Endothelial cell of umbilical vein (primary cell): ENCODE measurements at regions not wholly inside any gene's neighbourhood (a gene's known extent, or its start where the extent isn't known, plus 50 kb on each side); places are given as distances from the start of the nearest gene placed in this dataset.

ENCODE experiments used
- BruUV-seq: library from RNA; stranded (reverse); fragments of 400-500 nt; replicated peaks from 2 replicates; lab custom pipeline; 2021; lab: Mats Ljungman, UMichigan
- CTCF ChIA-PET: fragments of 300-600, 350-600 bp; sonication (Branson Sonifier 250); formaldehyde crosslinking; loops from one replicate; lab custom pipeline; 2021; ENCODE audit warnings: antibody characterized with exemption, inconsistent platforms; lab: Charles Lee
- POLR2A ChIA-PET: fragments of 300-600, 350-600 bp; sonication (Branson Sonifier 250); formaldehyde crosslinking; loops from one replicate; lab custom pipeline; 2021; ENCODE audit warnings: antibody characterized with exemption, inconsistent platforms; lab: Charles Lee
- DNase-seq: peaks from one replicate; pipeline ENCODE4 v3.0.0-alpha.2; 2011; ENCODE audit warnings: low read depth, low spot score
- FAIRE-seq: peaks from 2 replicates; lab custom pipeline; 2011; peaks lifted over from hg19 to GRCh38; lab: Jason Lieb, UNC
- H2AFZ ChIP-seq: 2 replicates; pipeline ENCODE4 v1.6.0; 2012; ENCODE audit warnings: low read depth, low read length, control low read depth, inconsistent platforms
- H3K27ac ChIP-seq: 2 replicates; pipeline ENCODE4 v1.5.1; 2011; ENCODE audit warnings: low read depth, mild to moderate bottlenecking, control low read depth, low read length, moderate library complexity; ENCODE audit not compliant: insufficient read depth
- H3K27me3 ChIP-seq, 2 experiments: 2 replicates each; pipeline versions ENCODE4 v1.6.0 to v1.6.1; 2011; ENCODE audit warnings: low read length in 2 of 2, mixed read lengths in 1 of 2; ENCODE audit not compliant: control insufficient read depth in 2 of 2, insufficient read depth in 2 of 2
- H3K36me3 ChIP-seq, 2 experiments: 2 replicates in 1 of 2; 3 replicates in 1 of 2; pipeline ENCODE4 v1.5.1; 2011; ENCODE audit warnings: low read length in 2 of 2, mild to moderate bottlenecking in 1 of 2, moderate library complexity in 1 of 2; ENCODE audit not compliant: control insufficient read depth in 2 of 2, insufficient read depth in 2 of 2; ENCODE audit errors: extremely low read depth in 1 of 2
- H3K4me1 ChIP-seq: 3 replicates; pipeline ENCODE4 v1.5.1; 2011; ENCODE audit warnings: mild to moderate bottlenecking, low read length; ENCODE audit not compliant: control insufficient read depth, insufficient read depth; ENCODE audit errors: extremely low read depth
- H3K4me2 ChIP-seq: 2 replicates; pipeline ENCODE4 v1.6.1; 2011; ENCODE audit warnings: low read length, control low read depth, mixed read lengths; ENCODE audit not compliant: insufficient read depth
- H3K4me3 ChIP-seq, 3 experiments: fragments of 200-600 bp in 1 of 3; sonication (generic), shearing (Covaris generic) in 1 of 3; replicated peaks in 1 of 3; 2 replicates each; pipeline ENCODE4 v1.5.1; 2011 to 2016; ENCODE audit warnings: control low read depth in 3 of 3, low read length in 3 of 3, mild to moderate bottlenecking in 2 of 3, inconsistent platforms in 1 of 3, low read depth in 1 of 3, moderate library complexity in 1 of 3; ENCODE audit not compliant: insufficient read depth in 1 of 3
- H3K79me2 ChIP-seq: 2 replicates; pipeline ENCODE4 v1.6.0; 2012; ENCODE audit warnings: low read length, inconsistent platforms; ENCODE audit not compliant: control insufficient read depth, insufficient read depth
- H3K9ac ChIP-seq: replicated peaks from 2 replicates; pipeline ENCODE3; 2011; ENCODE audit warnings: low read length, control low read depth; ENCODE audit not compliant: insufficient read depth; ENCODE audit errors: extremely low read depth
- H3K9me1 ChIP-seq: replicated peaks from 3 replicates; pipeline ENCODE4 v1.6.0; 2011; ENCODE audit warnings: mild to moderate bottlenecking, low read length; ENCODE audit not compliant: control insufficient read depth, insufficient read depth; ENCODE audit errors: extremely low read depth
- H3K9me3 ChIP-seq: replicated peaks from 2 replicates; pipeline ENCODE4 v1.5.1; 2012; ENCODE audit warnings: low read length, inconsistent platforms; ENCODE audit not compliant: control insufficient read depth, insufficient read depth
- H4K20me1 ChIP-seq: replicated peaks from 2 replicates; pipeline ENCODE3; 2011; ENCODE audit warnings: mild to moderate bottlenecking, low read length; ENCODE audit not compliant: control insufficient read depth, insufficient read depth; ENCODE audit errors: extremely low read depth
- EZH2 ChIP-seq: IDR thresholded peaks from 2 replicates; pipeline ENCODE4 v1.6.1; 2012; ENCODE audit warnings: borderline replicate concordance, low read depth, mild to moderate bottlenecking, moderate library complexity, low read length, inconsistent platforms; ENCODE audit not compliant: severe bottlenecking
- FOS ChIP-seq: IDR thresholded peaks from 2 replicates; pipeline ENCODE4 v1.6.1; 2011; ENCODE audit warnings: mild to moderate bottlenecking, low read length, moderate library complexity, borderline replicate concordance; ENCODE audit not compliant: insufficient read depth
- GATA2 ChIP-seq: IDR thresholded peaks from 2 replicates; pipeline ENCODE4 v1.7.0; 2011; ENCODE audit warnings: low read depth, mild to moderate bottlenecking, moderate library complexity, mixed read lengths, low read length; ENCODE audit not compliant: insufficient read length, insufficient read depth
- JUN ChIP-seq: IDR thresholded peaks from 2 replicates; pipeline ENCODE4 v1.6.1; 2011; ENCODE audit warnings: borderline replicate concordance, low read depth; ENCODE audit not compliant: insufficient read length, insufficient read depth
- MYC ChIP-seq: IDR thresholded peaks from one replicate; pipeline ENCODE4 v1.6.1; 2011; ENCODE audit warnings: mild to moderate bottlenecking, low read depth, low read length
- POLR2A ChIP-seq: IDR thresholded peaks from 2 replicates; pipeline ENCODE4 v1.6.1; 2012; ENCODE audit warnings: low read depth, mild to moderate bottlenecking, control low read depth, low read length
- POLR2AphosphoS5 ChIP-seq: IDR thresholded peaks from 2 replicates; pipeline ENCODE4 v1.6.1; 2012; ENCODE audit warnings: low read depth, mild to moderate bottlenecking, control low read depth, low read length, moderate library complexity; ENCODE audit not compliant: insufficient read depth
- dilution Hi-C: fragments of 300-500 bp; cut with MboI; formaldehyde crosslinking; loops from one replicate; pipeline ENCODE4 v1.15.0; 2019; ENCODE audit warnings: low sequenced_read_pairs; ENCODE audit not compliant: extremely low pct_ligation_motif_present
- intact Hi-C: fragments of 100-400 bp; cut with micrococcal nuclease; formaldehyde crosslinking; loops from one replicate; pipeline ENCODE4 v1.10.0; 2022
- TF ChIP-seq, protein P1 (sequence below), 2 donors: IDR thresholded peaks; 1 replicate in 1 of 2; 2 replicates in 1 of 2; pipeline ENCODE4 v1.5.1; 2011; ENCODE audit warnings: low read length in 2 of 2, mild to moderate bottlenecking in 2 of 2, moderate library complexity in 2 of 2, control low read depth in 1 of 2, inconsistent platforms in 1 of 2, low read depth in 1 of 2; ENCODE audit not compliant: insufficient read depth in 1 of 2; ENCODE audit errors: extremely low read depth in 1 of 2
- TF ChIP-seq, protein P2 (sequence below): IDR thresholded peaks from 2 replicates; pipeline ENCODE4 v1.6.1; 2011; ENCODE audit not compliant: insufficient read depth, insufficient read length

DNA sequence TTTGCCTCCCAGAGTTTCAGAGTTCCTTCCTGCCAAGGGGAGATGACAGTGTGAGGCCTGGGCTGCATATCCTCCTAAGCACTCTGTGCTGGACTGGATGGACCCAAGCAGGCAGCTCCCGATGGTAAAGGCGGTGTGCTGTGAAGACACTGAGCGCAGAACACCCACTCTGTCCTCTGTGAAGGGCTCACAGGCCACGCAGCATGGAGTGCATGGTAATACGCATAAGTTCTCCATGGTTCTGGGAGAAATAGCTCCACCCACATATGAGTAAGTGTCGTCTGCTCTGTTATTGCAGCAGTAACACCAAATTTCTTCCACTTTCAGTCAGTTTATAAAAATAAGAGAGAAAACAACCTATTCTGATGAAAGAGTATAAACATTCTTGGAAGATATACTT is 55.8 kb downstream of the TMEM30B start:
- no peak for FAIRE-seq
- no peaks in the 10 kb centered on the region for H4K20me1 ChIP-seq
- peaks cover 5 to 10% of the 10 kb centered on the region in 2 experiments for H3K27me3 ChIP-seq
- H3K4me2 ChIP-seq: no peak overlapping the region
- DNase-seq: no peak
- H2AFZ ChIP-seq: no peak overlapping the region
- dilution Hi-C loops: no loop called here
- ChIA-PET CTCF (no interaction called here), POLR2A (no interaction called here)
- no peaks in the 10 kb centered on the region for H3K79me2 ChIP-seq
- H3K9me3 ChIP-seq: no peaks in the 10 kb centered on the region
- H3K9ac ChIP-seq: no peak overlapping the region
- TF ChIP-seq MYC: no peak
- TF ChIP-seq GATA2: no peak
- no peak for TF ChIP-seq JUN
- H3K4me1 ChIP-seq: no peaks in the 10 kb centered on the region
- intact Hi-C loops: no loop called here
- H3K36me3 ChIP-seq: no peaks in the 10 kb centered on the region
- no peak overlapping the region for H3K4me3 ChIP-seq
- H3K9me1 ChIP-seq: no peaks in the 10 kb centered on the region
- no peak overlapping the region for H3K27ac ChIP-seq
- BruUV-seq: no TSS peak

DNA sequence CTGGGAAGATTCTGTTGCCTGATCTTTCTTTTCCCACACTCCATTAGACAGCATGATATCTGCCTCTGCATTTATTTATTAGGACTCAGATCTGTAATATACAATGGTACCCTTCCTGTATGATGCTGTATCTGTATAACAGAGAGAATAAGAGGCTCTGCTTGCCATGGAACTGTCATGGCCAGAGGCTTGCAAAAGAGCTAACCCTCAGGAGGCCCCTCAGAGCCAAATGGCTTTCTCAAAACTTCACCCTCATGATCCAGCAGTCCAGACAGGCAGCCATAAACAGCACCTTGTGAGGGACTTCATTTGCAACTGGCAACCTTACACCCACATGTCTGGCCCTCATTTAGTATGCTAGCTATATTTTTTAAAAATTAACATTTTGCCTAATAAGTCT is 57.6 kb downstream of the TMEM30B start:
- Histone ChIP-seq H3K4me2 (no peak overlapping the region), H3K4me3 (no peak overlapping the region), H3K9me3 (no peaks in the 10 kb centered on the region), H2AFZ (no peak overlapping the region), H4K20me1 (no peaks in the 10 kb centered on the region), H3K9ac (no peak overlapping the region), H3K27me3 (peaks cover 4 to 10% of the 10 kb centered on the region in 2 experiments), H3K36me3 (no peaks in the 10 kb centered on the region), H3K9me1 (no peaks in the 10 kb centered on the region), H3K4me1 (no peaks in the 10 kb centered on the region), H3K79me2 (no peaks in the 10 kb centered on the region), H3K27ac (no peak overlapping the region)
- CTCF ChIA-PET: interaction anchor here (1.4 kb wide), 1 partner anchor 9 kb away, joined by 3 read pairs; no protein-coding TSS in a partner anchor
- dilution Hi-C loops (no loop called here), intact Hi-C loops (no loop called here)
- no TSS peak for BruUV-seq
- POLR2A ChIA-PET: no interaction called here
- DNase-seq (no peak), FAIRE-seq (no peak)
- TF ChIP-seq, protein P1, sequence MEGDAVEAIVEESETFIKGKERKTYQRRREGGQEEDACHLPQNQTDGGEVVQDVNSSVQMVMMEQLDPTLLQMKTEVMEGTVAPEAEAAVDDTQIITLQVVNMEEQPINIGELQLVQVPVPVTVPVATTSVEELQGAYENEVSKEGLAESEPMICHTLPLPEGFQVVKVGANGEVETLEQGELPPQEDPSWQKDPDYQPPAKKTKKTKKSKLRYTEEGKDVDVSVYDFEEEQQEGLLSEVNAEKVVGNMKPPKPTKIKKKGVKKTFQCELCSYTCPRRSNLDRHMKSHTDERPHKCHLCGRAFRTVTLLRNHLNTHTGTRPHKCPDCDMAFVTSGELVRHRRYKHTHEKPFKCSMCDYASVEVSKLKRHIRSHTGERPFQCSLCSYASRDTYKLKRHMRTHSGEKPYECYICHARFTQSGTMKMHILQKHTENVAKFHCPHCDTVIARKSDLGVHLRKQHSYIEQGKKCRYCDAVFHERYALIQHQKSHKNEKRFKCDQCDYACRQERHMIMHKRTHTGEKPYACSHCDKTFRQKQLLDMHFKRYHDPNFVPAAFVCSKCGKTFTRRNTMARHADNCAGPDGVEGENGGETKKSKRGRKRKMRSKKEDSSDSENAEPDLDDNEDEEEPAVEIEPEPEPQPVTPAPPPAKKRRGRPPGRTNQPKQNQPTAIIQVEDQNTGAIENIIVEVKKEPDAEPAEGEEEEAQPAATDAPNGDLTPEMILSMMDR (IDR thresholded peaks at IDR 0.05; ENCODE audit: extremely low read depth in 1 of 2, insufficient read depth in 1 of 2, low read depth in 1 of 2, low read length in 2 of 2): no peak
- TF ChIP-seq MYC: no peak
- no peak for TF ChIP-seq POLR2AphosphoS5
- TF ChIP-seq, protein P2, sequence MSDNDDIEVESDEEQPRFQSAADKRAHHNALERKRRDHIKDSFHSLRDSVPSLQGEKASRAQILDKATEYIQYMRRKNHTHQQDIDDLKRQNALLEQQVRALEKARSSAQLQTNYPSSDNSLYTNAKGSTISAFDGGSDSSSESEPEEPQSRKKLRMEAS: no peak
- TF ChIP-seq JUN: no peak
- no peak for TF ChIP-seq POLR2A
- TF ChIP-seq FOS: no peak
- TF ChIP-seq EZH2: no peak
- no peak for TF ChIP-seq GATA2
